COLO829 (cell line): ENCODE measurements at regions not wholly inside any gene's neighbourhood (a gene's known extent, or its start where the extent isn't known, plus 50 kb on each side); places are given as distances from the start of the nearest gene placed in this dataset.
"Not testable (repeated sequence)": the region's sequence is repeated elsewhere in the genome, so short reads cannot be mapped to it uniquely, and the experiment has no call there.

ENCODE experiments used
- DNase-seq: peaks from one replicate; pipeline ENCODE4 v3.0.0; 2012; ENCODE audit warnings: low spot score

DNA sequence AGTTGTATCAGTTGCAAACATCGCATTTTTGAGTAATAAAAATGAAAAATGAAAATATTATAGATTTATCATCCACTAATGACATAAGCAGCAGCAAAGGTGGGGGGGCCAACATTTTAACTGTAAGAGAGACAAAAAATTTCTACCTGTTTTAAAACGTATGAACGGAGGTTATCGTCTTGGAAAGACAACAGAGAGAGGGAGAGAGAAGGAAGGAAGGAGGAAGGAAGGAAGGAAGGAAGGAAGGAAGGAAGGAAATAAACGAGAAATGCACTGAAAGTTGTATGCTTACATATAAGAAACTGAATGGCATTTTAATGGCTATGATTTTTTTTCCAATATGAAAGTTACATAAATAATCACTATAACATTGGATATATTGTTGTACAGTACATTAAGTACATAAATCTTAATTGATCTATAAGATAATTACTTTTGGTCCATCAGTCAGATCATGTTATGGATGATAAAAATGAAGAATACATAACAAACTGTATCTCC, 862.8 kb upstream of the SLITRK1 start:
- DNase-seq = no peak

DNA sequence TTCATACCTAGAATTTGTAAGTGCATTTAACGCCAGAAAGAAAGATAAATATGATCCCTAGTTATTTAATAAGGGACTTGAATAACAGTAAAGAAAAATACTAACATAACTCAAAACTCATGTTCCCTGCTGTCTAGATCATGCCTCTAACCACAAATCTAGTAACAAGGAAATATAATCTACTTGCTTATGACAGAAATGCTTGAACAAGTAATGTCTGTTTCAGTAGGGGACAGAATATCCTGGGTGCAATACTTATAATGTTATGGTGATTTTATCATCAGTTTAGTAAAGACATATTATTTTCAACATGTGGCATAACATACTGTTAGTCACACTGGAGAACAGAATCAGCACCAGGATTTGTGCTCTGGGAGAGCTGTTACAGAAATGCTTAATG, 861.9 kb upstream of the SLITRK1 start:
- no peak for DNase-seq

DNA sequence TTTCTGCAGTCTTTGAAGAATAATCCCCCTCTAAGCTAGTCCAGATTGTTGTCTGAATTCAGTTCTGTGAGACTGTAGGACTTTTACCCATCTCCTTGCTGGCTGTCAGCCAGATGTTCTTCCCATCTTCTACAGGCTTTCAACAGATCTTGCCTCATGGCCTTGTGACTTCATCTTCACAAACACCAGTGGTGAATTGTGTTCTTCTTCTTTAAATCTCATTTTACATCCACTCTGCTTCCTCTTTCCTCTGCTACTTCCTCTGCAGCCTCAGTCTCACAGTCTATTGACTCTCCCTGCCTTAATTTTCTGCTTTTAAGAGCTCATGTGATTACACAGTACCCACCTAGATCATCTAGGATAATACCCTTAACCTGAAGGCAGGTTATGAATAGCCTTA, 859.0 kb upstream of the SLITRK1 start:
- no peak for DNase-seq

DNA sequence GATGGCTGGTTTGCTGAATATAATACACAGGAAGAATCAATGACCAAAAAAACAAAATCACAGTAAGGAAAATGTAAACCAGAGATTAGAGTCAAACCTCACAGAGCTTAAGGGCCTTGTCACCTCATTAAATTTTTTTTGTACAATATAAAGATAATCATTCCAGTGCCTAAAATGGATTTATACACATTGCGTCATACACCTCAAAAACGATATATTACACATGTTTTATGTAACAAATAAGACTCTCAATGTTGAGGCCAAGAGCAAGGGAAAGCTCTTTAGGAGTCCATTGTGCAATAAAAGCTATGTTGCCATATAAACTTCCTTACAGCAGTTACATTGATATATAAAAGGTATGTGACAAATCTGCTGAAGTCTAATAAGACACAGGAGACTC, 856.7 kb upstream of the SLITRK1 start:
- DNase-seq = no peak

DNA sequence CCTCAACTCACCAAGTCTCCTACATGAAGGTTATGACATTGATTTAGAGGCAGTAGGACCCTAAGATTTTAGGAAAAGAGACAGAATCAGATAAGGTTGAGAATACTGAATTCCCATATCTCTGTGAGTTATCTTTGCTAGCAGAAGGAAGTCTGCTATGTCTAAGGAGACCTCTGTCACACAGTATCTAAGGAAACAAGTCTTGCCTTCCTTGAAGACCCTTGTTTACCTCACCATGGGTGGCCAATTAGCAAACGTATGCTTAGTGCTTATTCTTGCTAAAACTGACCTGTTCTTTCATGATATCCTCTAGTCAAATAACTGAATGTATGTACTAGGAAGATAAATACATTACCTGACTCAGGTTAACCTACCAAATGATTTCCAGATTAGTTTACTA, 855.4 kb upstream of the SLITRK1 start:
- no peak for DNase-seq

DNA sequence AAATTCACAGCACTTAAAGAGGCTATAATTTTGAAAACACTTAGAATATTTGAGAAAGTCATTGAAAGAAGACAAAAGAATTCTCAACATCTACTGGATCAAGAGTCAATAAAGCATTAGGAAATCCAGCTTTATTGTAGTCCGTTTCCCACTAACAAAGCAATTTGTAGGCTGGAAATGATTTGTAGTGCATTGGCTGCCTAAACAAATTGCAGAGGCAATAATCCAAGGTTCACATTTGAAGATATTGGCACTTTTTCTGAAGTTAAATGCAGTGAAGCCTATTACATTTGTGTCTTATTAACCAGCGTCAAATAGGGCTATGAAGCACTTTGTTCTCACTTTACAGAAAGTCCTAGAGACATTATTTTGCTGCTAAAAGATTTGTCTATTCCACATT, 848.1 kb upstream of the SLITRK1 start:
- DNase-seq = no peak

DNA sequence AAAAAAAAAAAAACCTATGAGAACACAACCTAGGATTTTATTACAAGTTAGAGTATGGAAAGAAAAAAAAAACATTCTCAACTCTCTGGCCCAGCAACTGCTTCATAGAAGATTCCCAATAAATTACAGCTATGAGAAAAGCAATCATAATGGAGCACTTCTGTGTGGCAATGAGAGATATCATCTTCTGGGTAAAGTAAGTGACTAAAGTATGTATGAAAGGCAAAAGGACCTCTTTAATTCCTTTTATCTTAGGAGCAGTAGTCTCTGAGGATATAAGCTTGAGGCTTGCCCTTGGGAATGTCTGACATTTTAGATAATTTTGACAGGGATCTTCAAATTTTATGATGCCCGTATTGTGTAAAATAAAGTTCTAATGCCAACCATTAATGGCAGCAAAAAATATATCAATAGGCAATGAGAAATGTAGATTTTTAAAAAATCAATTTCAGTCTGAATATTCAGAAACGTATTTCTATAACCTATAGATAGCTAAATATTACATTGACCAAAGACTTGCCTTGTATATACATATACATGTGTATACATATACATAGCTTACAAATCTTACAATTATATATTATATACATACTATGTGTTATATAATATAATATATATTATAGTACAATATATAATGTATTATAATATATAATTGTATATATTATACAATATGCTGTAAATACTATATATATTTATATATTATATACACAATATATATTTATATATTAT, 823.9 kb upstream of the SLITRK1 start:
- no peak for DNase-seq

DNA sequence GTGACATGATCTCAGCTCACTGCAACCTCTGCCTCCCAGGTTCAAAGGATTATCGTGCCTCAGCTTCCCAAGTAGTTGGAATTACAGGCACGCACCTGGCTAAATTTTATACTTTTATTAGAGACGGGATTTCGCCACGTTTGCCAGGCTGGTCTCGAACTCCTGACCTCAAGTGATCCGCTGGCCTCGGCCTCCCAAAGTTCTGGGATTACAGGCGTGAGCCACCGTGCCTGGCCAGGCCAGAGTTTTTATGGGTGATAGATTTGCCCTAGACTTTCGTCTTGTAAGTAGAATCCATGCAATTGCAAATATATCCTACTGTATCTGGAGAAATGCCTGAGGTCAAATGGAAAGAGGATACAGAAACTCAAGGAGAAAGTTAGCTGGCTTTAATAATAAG, 819.9 kb upstream of the SLITRK1 start:
- DNase-seq = no peak

DNA sequence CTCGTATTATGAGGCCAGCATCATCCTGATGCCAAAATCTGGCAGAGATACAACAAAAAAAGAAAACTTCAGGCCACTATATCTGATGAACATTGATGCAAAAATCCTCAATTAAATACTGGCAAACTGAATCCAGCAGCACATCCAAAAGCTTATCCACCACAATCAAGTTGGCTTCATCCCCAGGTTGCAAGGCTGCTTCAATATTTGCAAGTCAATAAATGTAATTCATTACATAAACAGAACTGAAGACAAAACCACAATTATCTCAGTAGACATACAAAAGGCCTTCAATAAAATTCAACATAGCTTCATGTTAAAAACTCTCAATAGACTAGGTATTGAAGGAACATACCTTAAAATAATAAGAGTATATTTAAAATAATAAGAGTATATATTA, 815.3 kb upstream of the SLITRK1 start:
- DNase-seq = not testable (repeated sequence)

DNA sequence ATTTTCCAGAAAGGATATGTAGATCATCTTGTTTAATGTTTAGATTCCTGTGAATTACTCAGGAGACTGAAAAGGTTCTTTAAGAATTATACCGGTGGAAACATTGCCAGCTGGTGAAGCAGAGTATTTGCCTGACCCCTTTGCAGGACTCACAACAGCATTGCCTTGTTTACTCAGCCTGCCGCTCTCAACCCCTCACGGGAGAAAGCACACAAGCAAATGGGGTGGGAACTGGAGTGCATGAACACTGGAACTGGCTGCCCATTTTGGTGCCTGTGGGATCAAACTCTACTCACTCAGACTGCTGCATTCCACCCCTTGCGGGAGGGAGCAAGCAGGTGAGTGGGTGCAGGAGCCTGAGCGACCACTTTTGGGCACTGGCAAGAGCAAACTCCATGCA, 804.7 kb upstream of the SLITRK1 start:
- DNase-seq = no peak

DNA sequence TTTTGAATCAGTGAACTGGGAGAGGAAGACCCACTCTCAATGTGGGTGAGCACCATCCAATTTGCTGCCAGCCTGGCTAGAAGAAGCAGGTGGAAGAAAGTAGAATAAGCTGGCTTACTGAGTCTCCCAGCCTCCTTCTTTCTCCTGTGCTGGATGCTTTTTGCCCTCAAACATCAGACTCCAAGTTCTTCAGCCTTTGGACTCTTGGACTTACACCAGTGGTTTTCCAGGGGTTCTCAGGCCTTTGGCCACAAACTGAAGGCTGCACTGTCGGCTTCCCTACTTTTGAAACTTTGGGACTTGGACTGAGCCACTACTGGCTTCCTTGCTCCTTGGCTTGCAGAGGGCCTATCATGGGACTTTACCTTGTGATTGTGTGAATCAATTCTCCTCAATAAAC, 804.2 kb upstream of the SLITRK1 start:
- no peak for DNase-seq

DNA sequence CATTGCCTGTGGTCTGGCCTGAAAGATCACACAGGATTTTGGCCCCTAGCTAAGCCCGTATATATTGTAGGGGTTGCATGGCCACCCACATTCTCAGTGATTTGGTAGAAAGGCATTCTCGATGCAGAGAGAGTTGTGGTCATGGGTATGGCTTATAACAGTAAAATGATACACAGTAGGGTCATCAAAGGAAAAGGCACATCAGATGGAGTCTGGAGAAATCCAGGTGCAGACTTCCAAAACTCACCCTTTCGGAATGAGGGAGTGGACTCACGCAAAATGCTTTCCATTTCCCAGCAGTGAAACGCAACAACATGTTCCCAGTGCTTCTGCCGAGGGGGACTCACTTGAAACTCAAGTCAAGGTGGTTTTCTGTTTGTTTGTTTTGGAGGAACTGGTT, 802.5 kb upstream of the SLITRK1 start:
- DNase-seq = no peak

DNA sequence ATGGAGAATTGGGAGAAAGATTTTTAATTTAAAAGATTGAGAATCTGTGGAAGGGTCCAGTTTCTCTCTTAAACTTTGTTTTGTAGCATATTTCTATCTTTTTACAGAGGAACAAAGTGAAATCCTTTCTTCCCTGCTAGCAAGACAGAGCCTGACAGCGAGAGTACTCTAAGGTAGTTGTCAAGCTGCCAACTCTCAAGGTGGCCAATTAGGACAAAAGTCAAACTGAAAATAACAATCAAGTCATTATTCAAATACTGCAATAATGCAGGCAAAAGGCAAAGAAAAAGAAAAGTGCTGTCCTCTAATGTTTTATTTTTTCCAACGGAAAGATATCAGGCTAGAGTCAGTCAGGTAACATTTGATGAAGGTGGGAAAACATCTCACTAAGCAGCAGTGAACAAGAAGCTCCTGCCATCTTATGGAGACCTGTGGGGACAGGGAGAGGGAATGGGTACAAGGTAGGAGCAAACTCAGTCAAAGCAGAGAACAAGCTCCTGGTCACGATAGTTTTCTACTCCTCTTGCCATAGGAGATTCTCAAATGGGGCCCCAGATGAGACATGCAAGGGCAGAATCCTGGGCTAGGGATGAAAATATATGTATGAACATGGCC, 801.9 kb upstream of the SLITRK1 start:
- DNase-seq = no peak

DNA sequence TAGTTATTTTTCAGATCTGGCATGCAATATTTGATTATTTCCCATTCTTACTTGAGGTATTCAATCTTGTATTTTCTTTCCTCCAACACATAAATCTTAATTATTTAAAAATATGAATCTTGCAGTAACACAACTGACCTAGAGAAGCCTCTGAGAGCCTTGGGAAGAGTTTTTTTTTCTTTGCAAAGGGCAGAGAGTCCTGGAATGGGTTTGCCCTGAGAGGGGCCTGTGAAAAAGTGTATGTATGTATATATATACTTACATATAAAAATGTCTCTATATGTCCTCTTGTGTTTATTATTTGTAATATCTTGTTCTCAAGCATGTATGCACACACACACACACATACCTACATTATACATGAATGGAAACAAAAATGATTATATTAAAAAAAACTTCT, 801.2 kb upstream of the SLITRK1 start:
- DNase-seq = no peak

DNA sequence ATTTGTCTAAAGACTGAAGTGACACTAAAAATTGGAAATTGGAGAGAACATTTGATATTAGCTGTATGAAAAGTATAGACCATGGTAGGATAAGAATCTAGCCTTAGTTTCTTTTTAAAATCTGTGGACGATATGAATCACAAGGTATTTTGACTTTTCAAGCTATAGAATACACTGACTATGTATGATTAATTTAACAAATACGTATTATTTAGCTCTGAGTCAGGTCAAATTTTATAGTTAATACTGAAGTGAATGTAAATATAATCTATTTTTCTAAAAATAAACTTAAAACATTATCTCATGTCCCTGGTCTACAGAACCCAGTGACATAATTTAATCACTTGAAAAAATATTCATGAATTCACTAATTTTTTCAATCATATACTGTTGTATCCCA, 795.6 kb upstream of the SLITRK1 start:
- DNase-seq = no peak

DNA sequence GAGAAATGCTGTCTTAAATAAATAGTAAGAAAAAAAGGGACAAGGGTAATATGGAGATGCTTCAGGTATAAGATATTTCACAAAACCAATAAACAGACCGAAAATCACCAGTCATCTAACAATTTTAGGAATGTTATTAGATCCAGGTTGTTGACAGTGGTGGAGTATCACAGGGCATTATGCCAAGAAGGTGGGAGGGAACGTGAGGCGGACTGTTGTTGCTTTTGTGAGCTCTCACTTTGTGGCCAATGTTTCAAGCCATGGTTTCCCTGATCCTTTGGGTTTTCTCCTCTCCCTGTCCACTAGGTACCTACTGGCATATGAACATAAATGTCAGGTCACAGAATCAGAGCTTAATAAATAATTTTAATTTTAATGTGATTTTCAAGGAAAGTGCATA, 790.3 kb upstream of the SLITRK1 start:
- no peak for DNase-seq

DNA sequence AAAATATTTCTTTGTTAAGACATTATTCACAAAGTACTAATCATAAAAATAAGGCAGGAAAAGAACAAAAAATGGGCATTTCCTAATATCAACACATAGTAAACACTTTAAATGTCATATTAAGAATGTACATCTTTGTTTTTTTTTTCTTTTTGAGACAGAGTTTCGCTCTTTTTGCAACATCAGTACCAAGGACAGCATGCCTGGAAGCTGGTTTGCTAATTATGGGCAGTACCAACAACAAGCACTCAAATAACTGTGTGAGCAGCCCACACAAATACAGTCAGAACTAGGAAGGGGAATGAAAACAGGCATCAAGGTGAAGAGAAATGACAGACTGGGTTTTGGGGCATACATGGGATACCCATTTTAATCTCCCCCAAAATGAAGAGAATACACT, 788.0 kb upstream of the SLITRK1 start:
- DNase-seq = no peak

DNA sequence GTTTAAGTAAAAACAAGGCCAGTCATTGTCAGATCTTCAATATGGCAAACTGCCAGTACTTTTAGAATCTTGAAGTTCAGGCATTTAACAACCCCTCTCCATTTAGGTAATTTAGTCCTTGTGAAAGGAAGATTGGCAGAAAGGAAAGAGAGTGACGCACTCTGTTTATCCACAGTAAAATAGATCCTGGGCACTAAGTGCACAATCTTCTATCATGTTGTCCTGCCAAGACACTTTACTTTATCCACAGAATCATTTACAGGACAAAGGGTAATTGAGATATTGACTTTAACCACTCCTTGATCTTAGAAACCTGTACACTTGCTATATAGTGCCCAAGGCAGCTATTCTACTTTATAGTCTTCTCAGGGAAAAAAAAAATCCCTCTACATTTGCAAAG, 786.4 kb upstream of the SLITRK1 start:
- DNase-seq = no peak

DNA sequence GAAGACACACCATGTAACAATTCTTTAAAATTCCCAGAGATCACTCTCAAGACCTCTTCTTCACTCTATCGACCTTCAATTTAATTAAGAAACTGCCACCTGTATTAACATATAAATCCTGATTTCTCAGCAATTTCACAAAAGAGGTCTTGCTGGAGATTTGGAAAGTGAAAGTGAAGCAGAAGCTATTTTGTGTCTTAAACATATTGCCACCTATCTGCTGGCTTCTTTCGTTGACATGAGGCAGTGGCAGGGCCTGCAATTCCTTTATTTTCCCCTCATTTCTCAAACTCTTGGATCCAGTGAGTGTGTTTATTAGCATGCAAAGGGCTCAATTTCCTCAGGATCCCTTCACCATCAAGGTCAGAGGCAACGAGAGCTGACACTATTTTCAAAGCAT, 780.2 kb upstream of the SLITRK1 start:
- DNase-seq = no peak

DNA sequence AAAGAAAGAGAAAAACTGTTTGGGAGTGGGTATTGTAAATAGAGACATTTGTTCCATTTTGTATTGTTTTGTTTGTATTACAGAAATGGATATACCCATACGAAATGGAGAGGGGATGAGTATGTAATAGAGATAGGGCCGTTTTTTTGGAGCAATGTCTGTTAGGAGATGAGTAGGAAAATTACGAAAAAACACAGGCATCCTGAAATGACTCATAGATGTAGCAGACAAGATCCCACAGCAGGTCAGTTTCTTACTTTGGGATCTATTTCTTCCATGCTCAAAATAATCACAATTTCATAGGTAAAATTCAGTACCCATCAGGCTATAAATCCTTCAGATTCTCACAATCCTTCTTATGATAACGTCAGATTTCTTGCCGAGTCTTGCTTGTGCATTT, 779.4 kb upstream of the SLITRK1 start:
- no peak for DNase-seq

DNA sequence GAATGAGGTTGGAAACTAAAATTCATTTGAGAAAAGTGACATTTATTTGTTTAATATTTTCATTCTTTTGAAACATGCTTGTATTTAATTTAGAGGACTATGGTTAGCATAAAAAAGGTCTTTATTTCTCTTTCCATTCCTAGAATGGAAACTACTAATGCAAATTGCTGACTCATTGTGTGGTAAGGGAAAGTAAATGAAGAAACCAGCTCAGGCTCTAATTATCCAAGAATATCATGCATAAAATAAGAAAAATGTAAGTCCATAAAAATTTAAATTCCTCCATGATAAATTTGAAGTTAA, 777.0 kb upstream of the SLITRK1 start:
- DNase-seq = no peak

DNA sequence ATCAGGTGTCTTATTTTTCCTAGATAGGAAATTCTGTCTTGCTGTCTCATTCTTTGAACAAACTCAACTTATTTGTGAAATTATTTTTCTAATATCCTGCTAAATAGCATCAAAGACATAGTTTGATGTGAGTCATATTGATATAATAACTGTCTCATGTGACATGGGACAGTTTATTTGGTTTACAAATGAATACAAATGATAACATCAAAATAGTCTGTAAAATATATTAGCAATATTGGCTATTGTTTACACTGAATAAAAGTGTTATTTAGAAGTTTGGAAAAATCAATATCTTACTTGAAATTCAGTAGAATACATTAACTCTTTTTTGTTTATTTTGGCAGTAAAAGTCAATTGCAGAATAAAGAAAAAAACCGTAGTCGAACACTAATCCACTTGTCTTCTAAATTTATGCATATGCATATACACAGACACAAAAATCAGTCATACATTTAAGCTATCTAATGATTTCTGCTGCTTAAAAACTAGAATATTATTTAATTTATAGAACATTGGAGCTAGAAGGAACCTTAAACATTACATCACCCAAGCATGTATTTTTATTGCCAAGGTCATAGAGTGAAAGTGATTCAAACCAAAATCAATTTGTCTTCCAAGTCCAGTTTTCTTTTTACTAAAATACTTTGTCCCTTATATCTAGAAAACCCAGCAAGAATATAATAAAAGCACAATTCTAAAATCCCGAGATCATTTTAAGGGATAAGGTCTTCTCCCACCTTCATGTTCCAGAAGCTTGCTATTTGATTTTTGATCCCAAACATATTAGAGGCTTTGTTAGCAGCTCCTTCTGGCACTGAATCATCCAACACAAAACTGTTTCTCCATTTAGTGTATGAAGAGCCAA, 776.5 kb upstream of the SLITRK1 start:
- DNase-seq = no peak

DNA sequence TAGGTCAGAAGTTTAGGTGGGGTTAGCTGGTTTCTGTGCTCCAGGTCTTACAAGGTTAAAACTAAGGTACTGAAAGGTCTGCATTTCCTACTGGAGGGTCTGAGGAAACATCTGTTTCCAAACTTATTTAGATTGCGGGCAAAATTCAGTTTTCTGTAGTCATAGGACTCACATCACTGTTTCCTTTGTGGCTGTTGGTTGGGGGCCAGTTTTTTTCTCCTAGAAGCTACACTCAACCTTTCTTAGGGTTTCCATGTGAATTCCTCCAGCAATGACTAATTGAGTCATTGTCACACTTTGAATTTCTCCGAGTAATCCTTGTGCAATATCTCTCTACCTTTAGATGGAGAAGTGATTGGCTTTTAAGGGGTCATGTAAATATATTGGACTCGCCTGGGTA, 773.4 kb upstream of the SLITRK1 start:
- no peak for DNase-seq
